Activated T-cell treated with anti-CD3 and anti-CD28 coated beads, Interleukin-2, amount 50 U/mL, for 24 hours (primary cell): ENCODE measurements at regions not wholly inside any gene's neighbourhood (a gene's known extent, or its start where the extent isn't known, plus 50 kb on each side); places are given as distances from the start of the nearest gene placed in this dataset.

Experiments
- DNase-seq: peaks from one replicate; pipeline ENCODE4 v3.0.0-alpha.2; 2020
- H3K27ac Mint-ChIP-seq: 2 replicates; pipeline ENCODE4 v1.8.0; 2020; ENCODE audit warnings: mild to moderate bottlenecking, mixed read lengths
- H3K27me3 Mint-ChIP-seq: 2 replicates; pipeline ENCODE4 v1.8.0; 2020; ENCODE audit warnings: mixed read lengths
- H3K36me3 Mint-ChIP-seq: 2 replicates; pipeline ENCODE4 v1.8.0; 2020; ENCODE audit warnings: low read depth, mixed read lengths
- H3K4me1 Mint-ChIP-seq: 2 replicates; pipeline ENCODE4 v1.8.0; 2020; ENCODE audit warnings: low read depth, mixed read lengths
- H3K4me3 Mint-ChIP-seq: 2 replicates; pipeline ENCODE4 v1.8.0; 2020; ENCODE audit warnings: mild to moderate bottlenecking, moderate library complexity, mixed read lengths
- H3K9me3 Mint-ChIP-seq: 2 replicates; pipeline ENCODE4 v1.8.0; 2020; ENCODE audit warnings: mixed read lengths

DNA sequence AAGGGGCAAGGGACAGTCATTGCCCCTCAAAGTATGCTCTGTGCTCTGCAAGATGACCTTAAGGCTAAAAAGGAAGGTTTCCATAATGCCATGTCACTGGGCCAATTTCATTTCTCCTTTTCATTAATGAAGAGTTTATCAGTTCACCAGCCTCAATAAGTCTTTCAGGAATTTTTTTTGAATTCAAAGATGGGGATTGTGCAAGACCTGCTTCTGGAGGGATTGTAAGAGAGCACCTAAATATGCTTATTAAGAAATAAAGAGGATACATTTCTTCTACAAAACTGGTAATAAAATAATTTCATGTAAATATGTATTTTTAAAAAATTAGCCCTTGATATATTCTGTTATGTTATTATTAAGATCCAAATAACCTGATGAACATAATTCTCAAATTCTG is 86.8 kb upstream of the RGS4 start:
- no peaks in the 10 kb centered on the region for H3K9me3 Mint-ChIP-seq
- no peaks in the 10 kb centered on the region for H3K4me1 Mint-ChIP-seq
- no peaks in the 10 kb centered on the region for H3K36me3 Mint-ChIP-seq
- H3K4me3 Mint-ChIP-seq: no peak overlapping the region
- no peak overlapping the region for H3K27ac Mint-ChIP-seq
- DNase-seq: no peak
- peaks cover 12% of the 10 kb centered on the region for H3K27me3 Mint-ChIP-seq

DNA sequence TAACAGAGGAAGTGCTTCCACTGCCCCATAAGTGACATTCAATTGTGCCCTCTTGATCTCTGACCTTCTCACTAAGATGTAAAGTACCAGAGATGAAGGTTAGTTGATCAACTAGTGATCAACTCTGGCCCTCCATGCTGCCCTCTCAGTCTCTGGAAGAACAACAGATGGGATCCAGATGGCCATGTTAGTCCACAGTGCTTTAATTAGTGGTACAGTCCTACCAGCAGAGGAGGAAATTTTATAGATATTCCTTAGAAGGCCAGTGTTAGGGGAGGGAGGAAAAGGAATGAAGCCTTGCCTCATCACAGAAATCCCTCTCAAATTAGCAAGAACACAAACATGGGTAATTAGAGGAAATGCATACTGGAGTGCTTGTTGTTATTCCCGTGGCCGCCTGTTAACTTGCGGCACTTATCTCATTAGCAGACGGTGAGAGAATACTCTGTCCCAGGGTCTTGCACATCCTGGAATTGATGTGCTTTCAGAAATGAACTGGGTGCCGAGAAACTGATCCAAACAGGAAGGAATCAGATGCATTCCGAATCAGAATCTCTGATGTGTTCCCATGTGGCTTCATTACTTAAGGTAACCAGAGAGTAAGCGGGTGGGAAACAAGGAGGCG is 91.1 kb upstream of the RGS4 start:
- Mint-ChIP-seq H3K27me3 (peaks cover 6% of the 10 kb centered on the region), H3K4me3 (no peak overlapping the region), H3K4me1 (no peaks in the 10 kb centered on the region), H3K9me3 (no peaks in the 10 kb centered on the region), H3K36me3 (no peaks in the 10 kb centered on the region), H3K27ac (no peak overlapping the region)
- DNase-seq: no peak

DNA sequence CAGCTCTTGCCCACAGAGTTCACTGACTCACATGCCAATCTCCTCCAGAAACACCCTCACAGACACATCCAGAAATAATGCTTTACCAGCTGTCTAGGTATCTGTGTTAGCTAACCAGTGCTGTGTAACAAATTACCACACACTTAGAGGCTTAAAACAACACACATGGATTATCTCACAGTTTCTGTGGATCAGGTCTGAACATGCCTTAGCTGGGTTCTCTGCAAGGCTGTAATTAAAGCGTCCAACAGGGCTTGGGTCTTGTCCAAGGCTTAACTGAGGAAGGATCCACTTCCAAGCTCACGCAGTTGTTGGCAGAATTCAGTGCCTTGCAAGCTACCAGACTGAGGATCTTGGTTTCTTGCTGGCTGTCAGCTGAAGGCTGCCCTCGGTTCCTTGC is 92.5 kb upstream of the RGS4 start:
- Mint-ChIP-seq H3K36me3 (no peaks in the 10 kb centered on the region), H3K9me3 (no peaks in the 10 kb centered on the region), H3K4me1 (no peaks in the 10 kb centered on the region)

DNA sequence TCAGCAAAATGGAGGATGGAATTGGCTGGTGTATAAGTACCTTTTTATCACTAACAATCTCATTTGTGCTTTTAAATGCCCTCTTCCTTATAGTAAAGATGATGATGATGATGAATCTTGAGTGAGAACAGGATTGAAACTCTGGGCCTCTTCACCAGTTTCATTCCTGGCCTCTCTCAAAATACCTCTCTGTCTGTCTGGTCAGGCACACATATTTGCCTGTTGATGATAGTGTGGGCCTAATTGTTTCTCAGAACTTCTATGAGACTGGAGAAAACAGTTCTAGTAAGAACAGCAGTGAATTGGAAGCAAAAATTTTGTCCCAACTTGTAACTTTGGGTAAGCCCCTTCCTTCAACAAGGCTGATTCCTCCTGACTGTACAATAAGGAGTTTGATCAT is 94.4 kb upstream of the RGS4 start:
- Mint-ChIP-seq H3K27ac (no peak overlapping the region), H3K9me3 (no peaks in the 10 kb centered on the region), H3K27me3 (peaks cover 8% of the 10 kb centered on the region), H3K36me3 (no peaks in the 10 kb centered on the region), H3K4me3 (no peak overlapping the region), H3K4me1 (no peaks in the 10 kb centered on the region)
- no peak for DNase-seq

More for the DNA sequence above, 92.5 kb upstream of the RGS4 start:
- Mint-ChIP-seq H3K4me3 (no peak overlapping the region), H3K27ac (no peak overlapping the region), H3K27me3 (peaks cover 7% of the 10 kb centered on the region)
- DNase-seq: no peak

DNA sequence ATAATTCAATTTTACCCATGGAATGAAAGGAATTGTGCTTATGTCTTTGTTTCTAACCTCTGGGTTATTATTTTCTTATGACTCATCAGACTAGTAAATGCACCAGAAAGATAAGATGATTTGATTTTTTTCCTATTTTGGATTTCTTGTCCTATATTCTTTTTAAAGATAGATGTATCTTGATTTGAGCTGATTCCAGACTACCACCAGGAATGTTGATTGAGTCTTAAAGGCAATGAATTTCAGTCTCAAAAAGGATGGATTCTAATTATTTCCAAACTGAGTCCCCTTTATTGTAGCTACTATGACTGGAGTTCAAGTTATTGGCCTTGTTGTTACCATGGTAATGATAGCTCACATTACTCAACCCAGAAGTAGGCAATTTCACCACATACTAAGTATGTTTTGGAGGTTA is 95.8 kb upstream of the RGS4 start:
- Mint-ChIP-seq H3K27ac (no peak overlapping the region), H3K4me1 (no peaks in the 10 kb centered on the region), H3K9me3 (no peaks in the 10 kb centered on the region), H3K4me3 (no peak overlapping the region), H3K27me3 (peaks cover 8% of the 10 kb centered on the region), H3K36me3 (no peaks in the 10 kb centered on the region)
- no peak for DNase-seq

DNA sequence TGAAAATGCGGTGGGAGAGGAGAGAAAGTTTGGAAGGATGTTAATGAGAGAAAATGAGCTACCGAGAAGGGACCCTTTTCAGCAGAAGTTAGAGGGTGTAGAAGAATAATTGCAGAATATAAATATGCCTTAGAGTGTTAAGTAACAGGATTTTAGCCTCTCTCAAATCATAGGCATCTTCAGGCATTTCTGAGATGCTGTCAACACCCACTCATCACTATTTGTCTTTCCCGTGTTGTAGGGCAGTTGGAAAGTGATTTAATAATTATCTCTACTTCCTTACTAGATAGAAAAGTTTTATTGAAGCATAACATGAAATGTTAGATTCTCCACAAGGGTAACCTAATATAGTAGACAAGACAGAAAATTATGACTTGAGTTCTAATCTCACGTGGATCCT is 96.4 kb upstream of the RGS4 start:
- Mint-ChIP-seq H3K9me3 (no peaks in the 10 kb centered on the region), H3K27ac (no peak overlapping the region), H3K4me3 (no peak overlapping the region), H3K4me1 (no peaks in the 10 kb centered on the region), H3K27me3 (peaks cover 8% of the 10 kb centered on the region), H3K36me3 (no peaks in the 10 kb centered on the region)
- no peak for DNase-seq

DNA sequence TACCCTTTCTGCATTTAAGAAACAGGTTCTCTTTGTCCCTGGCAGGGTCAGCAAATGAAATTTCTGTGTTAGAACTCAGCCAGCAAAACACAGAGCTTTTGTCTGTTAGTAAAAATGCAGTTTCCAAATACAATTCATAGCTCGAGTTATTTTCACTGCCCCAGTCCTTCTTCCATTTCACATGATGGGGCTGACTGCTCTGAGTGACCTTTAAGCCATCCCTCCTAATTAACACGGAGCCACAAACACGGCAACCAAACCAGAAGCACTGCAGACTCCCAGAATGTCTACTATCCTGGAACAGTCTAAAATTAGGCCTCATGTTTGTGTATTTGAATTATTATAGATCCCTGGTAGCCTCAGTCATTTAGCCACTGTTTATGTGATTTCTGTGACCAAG is 99.1 kb upstream of the RGS4 start:
- no peak for DNase-seq
- no peaks in the 10 kb centered on the region for H3K36me3 Mint-ChIP-seq
- no peaks in the 10 kb centered on the region for H3K9me3 Mint-ChIP-seq
- H3K27me3 Mint-ChIP-seq: peaks cover 8% of the 10 kb centered on the region
- H3K4me1 Mint-ChIP-seq: no peaks in the 10 kb centered on the region
- no peak overlapping the region for H3K4me3 Mint-ChIP-seq
- no peak overlapping the region for H3K27ac Mint-ChIP-seq

DNA sequence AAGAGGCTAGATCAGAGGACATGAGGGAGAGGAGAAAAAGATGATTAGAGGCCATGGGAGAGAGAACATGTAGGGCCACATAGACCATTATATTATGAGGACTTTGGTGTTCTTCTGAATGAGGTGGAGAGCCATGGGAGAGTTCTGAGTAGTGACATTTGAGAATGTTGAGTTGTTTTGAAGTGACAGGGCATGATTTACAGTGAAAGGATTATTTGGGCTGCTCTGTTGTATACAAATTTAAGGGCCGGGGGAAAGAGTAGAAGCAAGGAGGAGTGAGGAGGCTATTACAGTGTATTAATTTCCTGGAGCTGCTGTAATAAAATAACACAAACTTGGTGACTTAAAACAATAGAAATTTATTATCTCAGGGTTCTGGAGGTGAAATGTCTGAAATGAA is 102.5 kb upstream of the RGS4 start:
- Mint-ChIP-seq H3K9me3 (no peaks in the 10 kb centered on the region), H3K4me3 (no peak overlapping the region), H3K36me3 (no peaks in the 10 kb centered on the region), H3K27me3 (peaks cover 4% of the 10 kb centered on the region), H3K27ac (no peak overlapping the region), H3K4me1 (no peaks in the 10 kb centered on the region)
- DNase-seq: no peak

DNA sequence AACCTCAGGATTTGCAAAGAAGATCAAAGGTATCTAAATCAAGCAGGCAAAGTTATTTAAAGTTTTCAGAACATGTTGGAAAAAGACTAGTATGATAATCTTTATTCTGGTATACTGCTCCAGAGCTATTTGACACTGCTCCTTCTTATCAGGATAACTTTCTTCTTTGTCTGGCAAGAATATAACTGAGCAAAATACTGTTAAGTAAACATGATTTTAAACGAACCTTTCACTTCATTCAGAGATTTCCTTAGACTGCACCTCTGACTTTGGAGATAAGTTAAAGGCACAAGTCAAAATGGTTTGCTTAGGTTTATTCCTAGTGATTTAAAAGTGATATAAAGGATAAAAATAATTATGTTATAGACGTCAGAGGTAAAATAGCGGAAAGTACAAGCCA is 103.9 kb upstream of the CCDC190 start:
- Mint-ChIP-seq H3K27ac (no peak overlapping the region), H3K4me3 (no peak overlapping the region), H3K9me3 (no peaks in the 10 kb centered on the region), H3K36me3 (no peaks in the 10 kb centered on the region), H3K4me1 (no peaks in the 10 kb centered on the region), H3K27me3 (no peaks in the 10 kb centered on the region)
- no peak for DNase-seq

DNA sequence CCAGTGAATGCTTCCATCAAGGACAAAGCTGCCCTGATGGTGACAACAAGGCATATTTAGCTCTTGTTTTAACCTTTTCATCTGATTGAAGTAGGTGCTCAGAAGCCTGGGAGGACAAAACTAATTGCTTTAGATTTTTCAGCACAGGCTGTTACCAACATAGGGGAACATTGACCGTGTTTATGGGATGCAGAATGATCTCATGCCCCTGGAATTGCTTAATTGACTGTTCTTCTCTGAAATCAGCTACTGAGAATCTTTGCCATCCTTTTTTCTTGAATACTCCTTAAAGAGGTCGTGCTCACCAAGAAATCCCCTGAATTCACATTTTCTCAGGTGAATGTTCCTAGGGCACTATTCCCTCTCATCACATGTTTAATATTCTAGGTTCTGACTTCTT is 95.9 kb upstream of the CCDC190 start:
- H3K4me3 Mint-ChIP-seq: no peak overlapping the region
- no peaks in the 10 kb centered on the region for H3K36me3 Mint-ChIP-seq
- peaks cover 20% of the 10 kb centered on the region for H3K27me3 Mint-ChIP-seq
- no peak for DNase-seq
- no peaks in the 10 kb centered on the region for H3K9me3 Mint-ChIP-seq
- peaks cover 3% of the 10 kb centered on the region for H3K4me1 Mint-ChIP-seq
- H3K27ac Mint-ChIP-seq: no peak overlapping the region

DNA sequence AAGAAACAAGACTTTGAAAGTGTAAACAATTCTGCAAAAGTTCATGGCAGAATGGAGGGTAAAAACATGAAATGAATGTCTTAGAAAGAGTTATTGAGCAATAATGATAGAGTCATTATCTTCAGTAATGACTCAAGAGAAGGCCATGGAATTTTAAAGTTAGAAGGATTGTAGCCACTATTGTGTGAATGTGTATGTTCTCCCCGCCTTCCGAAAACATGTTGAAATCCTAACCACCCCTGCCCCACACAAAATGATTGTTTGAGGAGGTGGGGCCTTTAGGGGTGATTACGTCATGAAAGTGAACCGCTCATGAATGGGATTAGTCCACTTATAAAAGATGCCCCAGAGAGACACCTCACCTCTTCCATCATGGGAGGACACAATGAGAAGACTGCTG is 93.8 kb upstream of the CCDC190 start:
- DNase-seq: no peak

DNA sequence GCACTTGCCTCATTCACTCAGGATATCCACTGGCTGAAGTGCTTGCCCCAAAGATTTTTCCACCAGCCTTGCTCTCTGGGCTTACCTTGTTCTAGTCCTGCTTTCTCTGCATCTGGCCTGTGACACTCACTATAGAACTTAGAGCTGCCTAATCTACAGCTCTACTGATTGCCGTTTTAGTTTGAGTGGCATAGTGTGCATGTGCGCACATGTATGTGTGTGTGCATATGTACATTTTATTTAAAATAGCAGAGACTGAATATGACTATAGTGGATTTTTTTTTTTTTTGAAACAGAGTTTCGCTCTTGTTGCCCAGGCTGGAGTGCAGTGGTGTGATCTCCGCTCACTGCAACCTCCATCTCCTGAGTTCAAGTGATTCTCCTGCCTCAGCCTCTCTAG is 92.0 kb upstream of the CCDC190 start:
- Mint-ChIP-seq H3K4me1 (peaks cover 5% of the 10 kb centered on the region), H3K27ac (no peak overlapping the region), H3K36me3 (no peaks in the 10 kb centered on the region), H3K4me3 (no peak overlapping the region), H3K27me3 (peaks cover 20% of the 10 kb centered on the region), H3K9me3 (no peaks in the 10 kb centered on the region)
- no peak for DNase-seq

More for the DNA sequence above, 93.8 kb upstream of the CCDC190 start:
- Mint-ChIP-seq H3K4me3 (no peak overlapping the region), H3K9me3 (no peaks in the 10 kb centered on the region), H3K27me3 (peaks cover 20% of the 10 kb centered on the region), H3K36me3 (no peaks in the 10 kb centered on the region), H3K27ac (no peak overlapping the region), H3K4me1 (peaks cover 5% of the 10 kb centered on the region)

DNA sequence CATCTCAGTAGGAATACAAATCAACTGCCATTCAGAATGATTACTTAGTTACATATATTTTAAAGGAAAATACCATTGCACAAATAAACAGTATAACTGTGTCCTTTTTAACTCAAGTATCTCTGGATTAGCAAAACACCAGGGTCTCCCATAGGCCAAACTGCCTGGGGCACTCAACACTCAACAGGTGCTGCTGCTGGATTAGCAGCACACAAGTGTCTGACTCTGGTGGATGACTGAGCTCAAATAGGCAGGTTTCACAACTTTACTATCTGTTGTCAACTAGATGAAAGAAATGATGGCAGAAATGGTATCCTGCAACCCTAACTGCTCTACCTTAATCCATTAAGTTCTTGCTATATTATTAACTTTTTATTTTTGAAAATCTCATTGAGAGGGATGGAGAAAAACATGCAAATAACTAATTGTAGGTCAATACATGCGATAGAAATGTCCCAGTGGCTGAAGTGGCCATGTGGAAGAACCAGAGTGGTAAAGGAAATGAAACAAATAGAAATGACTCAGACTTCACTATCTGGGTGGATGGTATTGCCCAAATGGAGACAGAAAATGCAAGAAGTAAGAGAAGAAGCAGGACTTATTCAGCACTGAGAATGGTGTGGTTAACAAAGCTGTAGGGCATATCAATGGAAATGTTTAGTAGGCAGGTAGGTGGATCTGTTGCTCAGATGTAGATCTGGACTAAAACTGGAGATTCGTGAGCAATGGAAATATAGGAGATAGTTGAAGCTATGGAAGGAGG is 90.8 kb upstream of the CCDC190 start:
- Mint-ChIP-seq H3K9me3 (no peaks in the 10 kb centered on the region), H3K4me3 (no peak overlapping the region), H3K27me3 (peaks cover 20% of the 10 kb centered on the region), H3K4me1 (peaks cover 5% of the 10 kb centered on the region), H3K36me3 (no peaks in the 10 kb centered on the region), H3K27ac (peak overlapping the region; percentile 2)
- no peak for DNase-seq

DNA sequence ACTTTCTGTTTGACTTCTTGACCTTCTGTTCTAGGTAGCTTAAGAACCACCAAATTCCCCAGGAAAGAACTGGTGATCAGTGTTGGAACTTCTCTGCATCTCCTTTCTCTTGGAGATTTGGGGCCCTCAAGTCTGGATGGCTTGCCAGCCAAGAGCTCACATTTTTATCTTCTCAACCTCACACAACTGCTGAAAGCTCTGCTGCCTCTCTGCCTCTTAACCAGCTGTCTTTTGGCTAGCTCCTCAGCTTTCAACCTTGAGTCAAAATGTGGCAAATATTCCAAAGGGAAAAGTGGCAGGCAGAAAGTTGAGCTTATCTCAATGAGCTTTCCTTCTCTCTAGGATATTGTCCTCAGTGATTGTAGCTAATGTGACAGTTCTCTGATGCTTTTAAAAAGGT is 89.2 kb upstream of the CCDC190 start:
- Mint-ChIP-seq H3K36me3 (no peaks in the 10 kb centered on the region), H3K27me3 (peaks cover 22% of the 10 kb centered on the region), H3K27ac (no peak overlapping the region), H3K4me1 (peaks cover 5% of the 10 kb centered on the region), H3K4me3 (no peak overlapping the region), H3K9me3 (no peaks in the 10 kb centered on the region)
- no peak for DNase-seq

DNA sequence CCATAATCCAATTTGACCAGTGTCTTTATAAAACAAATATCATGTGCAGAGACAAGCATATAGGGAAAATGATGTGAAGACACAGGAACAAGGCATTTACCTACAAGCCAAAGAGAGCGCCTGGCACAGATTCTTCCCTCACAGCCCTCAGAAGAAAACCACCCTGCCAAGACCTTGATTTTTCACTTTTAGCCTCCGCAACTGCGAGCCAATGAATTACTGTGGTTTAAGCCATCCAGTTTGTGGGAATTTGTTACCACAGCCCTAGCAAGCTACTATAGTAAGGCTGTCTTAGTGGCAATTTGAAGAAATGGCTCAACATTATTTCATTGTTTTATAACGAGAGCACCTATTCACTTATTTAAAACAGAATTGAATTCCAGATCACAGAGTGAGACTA is 85.7 kb upstream of the CCDC190 start:
- no peaks in the 10 kb centered on the region for H3K36me3 Mint-ChIP-seq

More for the DNA sequence above, 85.7 kb upstream of the CCDC190 start:
- Mint-ChIP-seq H3K27ac (no peak overlapping the region), H3K4me3 (no peak overlapping the region), H3K27me3 (peaks cover 29% of the 10 kb centered on the region), H3K9me3 (no peaks in the 10 kb centered on the region), H3K4me1 (peaks cover 4% of the 10 kb centered on the region)
- DNase-seq: no peak
